ENCODE measurements at regions not wholly inside any gene's neighbourhood (a gene's known extent, or its start where the extent isn't known, plus 50 kb on each side); places are given as distances from the start of the nearest gene placed in this dataset.

GRCh38 chr17:74019860-74020259, 183.6 kb upstream of the RPL38 start:
- H3K9me3 Mint-ChIP-seq: no peaks in the 10 kb centered on the region
- CTCF ChIA-PET: no interaction called here
- no peak for ATAC-seq (ENCODE audit: low read depth)

GRCh38 chr17:74020522-74020921, 183.0 kb upstream of the RPL38 start:
- Mint-ChIP-seq H3K36me3 (ENCODE audit: low read depth) (no peaks in the 10 kb centered on the region), H3K4me1 (no peaks in the 10 kb centered on the region), H3K9me3 (no peaks in the 10 kb centered on the region), H3K27ac (no peak overlapping the region), H3K4me3 (no peak overlapping the region), H3K27me3 (peaks cover 9% of the 10 kb centered on the region)
- POLR2A ChIA-PET: no interaction called here
- ATAC-seq (ENCODE audit: low read depth) (no peak), DNase-seq (no peak)
- TF ChIP-seq CTCF (IDR thresholded peaks at IDR 0.05): no peak
- intact Hi-C loops (cut with micrococcal nuclease): no loop called here
- CTCF ChIA-PET: no interaction called here

More at GRCh38 chr17:74019860-74020259, 183.6 kb upstream of the RPL38 start:
- H3K36me3 Mint-ChIP-seq (ENCODE audit: low read depth): no peaks in the 10 kb centered on the region
- intact Hi-C loops (cut with micrococcal nuclease): no loop called here
- peaks cover 12% of the 10 kb centered on the region for H3K27me3 Mint-ChIP-seq
- no peak overlapping the region for H3K27ac Mint-ChIP-seq
- no peak for TF ChIP-seq CTCF (IDR thresholded peaks at IDR 0.05)
- no peaks in the 10 kb centered on the region for H3K4me1 Mint-ChIP-seq
- no peak for DNase-seq
- POLR2A ChIA-PET: no interaction called here
- no peak overlapping the region for H3K4me3 Mint-ChIP-seq

GRCh38 chr17:74024871-74025531, 178.5 kb upstream of the RPL38 start:
- no peaks in the 10 kb centered on the region for H3K36me3 Mint-ChIP-seq (ENCODE audit: low read depth)
- intact Hi-C loops (cut with micrococcal nuclease): no loop called here
- H3K9me3 Mint-ChIP-seq: no peaks in the 10 kb centered on the region
- TF ChIP-seq CTCF (IDR thresholded peaks at IDR 0.05): no peak
- no peak overlapping the region for H3K4me3 Mint-ChIP-seq
- CTCF ChIA-PET: no interaction called here
- H3K27me3 Mint-ChIP-seq: peaks cover 5% of the 10 kb centered on the region
- no peaks in the 10 kb centered on the region for H3K4me1 Mint-ChIP-seq
- no peak overlapping the region for H3K27ac Mint-ChIP-seq
- POLR2A ChIA-PET: no interaction called here
- DNase-seq: no peak
- ATAC-seq (ENCODE audit: low read depth): no peak

- ATAC-seq (ENCODE audit: low read depth) (no peak), DNase-seq (no peak)
- Mint-ChIP-seq H3K27me3 (peaks cover 8% of the 10 kb centered on the region), H3K9me3 (no peaks in the 10 kb centered on the region), H3K27ac (no peak overlapping the region), H3K36me3 (ENCODE audit: low read depth) (no peaks in the 10 kb centered on the region), H3K4me1 (no peaks in the 10 kb centered on the region), H3K4me3 (no peak overlapping the region)
- ChIA-PET CTCF (no interaction called here), POLR2A (no interaction called here)
- intact Hi-C loops (cut with micrococcal nuclease): no loop called here
- no peak for TF ChIP-seq CTCF (IDR thresholded peaks at IDR 0.05)
Measured at GRCh38 chr17:74027444-74027843, 176.0 kb upstream of the RPL38 start.

GRCh38 chr17:74028354-74029116, 174.9 kb upstream of the RPL38 start:
- Mint-ChIP-seq H3K9me3 (no peaks in the 10 kb centered on the region), H3K27me3 (peaks cover 8% of the 10 kb centered on the region), H3K4me1 (no peaks in the 10 kb centered on the region), H3K36me3 (ENCODE audit: low read depth) (no peaks in the 10 kb centered on the region), H3K4me3 (no peak overlapping the region), H3K27ac (no peak overlapping the region)
- DNase-seq (no peak), ATAC-seq (ENCODE audit: low read depth) (no peak)
- ChIA-PET CTCF (no interaction called here), POLR2A (no interaction called here)
- intact Hi-C loops (cut with micrococcal nuclease): no loop called here
- no peak for TF ChIP-seq CTCF (IDR thresholded peaks at IDR 0.05)
